Esophagus muscularis mucosa (tissue), 4 donors: ENCODE measurements at regions not wholly inside any gene's neighbourhood (a gene's known extent, or its start where the extent isn't known, plus 50 kb on each side); places are given as distances from the start of the nearest gene placed in this dataset.

Experiments
- DNase-seq: peaks from one replicate; pipeline ENCODE4 v3.0.0-alpha.2; 2017; ENCODE audit errors: extremely low spot score
- H3K27ac ChIP-seq, 4 donors: fragments of 200-600 bp; sonication (generic); replicated peaks in 1 of 4; 1 replicate in 3 of 4; 2 replicates in 1 of 4; pipeline ENCODE4 v1.5.1; 2016 to 2019; ENCODE audit warnings: mild to moderate bottlenecking in 1 of 4
- H3K27me3 ChIP-seq, 4 donors: fragments of 200-600 bp; sonication (generic); one replicate each; pipeline versions ENCODE4 v1.5.1 to v1.6.0; 2016 to 2019
- H3K36me3 ChIP-seq, 4 donors: fragments of 200-600 bp; sonication (generic); one replicate each; pipeline ENCODE4 v1.5.1; 2016 to 2019
- H3K4me1 ChIP-seq, 4 donors: fragments of 200-600 bp; sonication (generic); one replicate each; pipeline ENCODE4 v1.5.1; 2016 to 2019
- H3K4me3 ChIP-seq, 4 donors: fragments of 200-600 bp; sonication (generic); 1 replicate in 2 of 4; 2 replicates in 2 of 4; pipeline ENCODE4 v1.5.1; 2016 to 2019; ENCODE audit warnings: mild to moderate bottlenecking in 4 of 4, moderate library complexity in 1 of 4
- H3K9me3 ChIP-seq, 4 donors: fragments of 200-600 bp; sonication (generic); 1 replicate in 3 of 4; 2 replicates in 1 of 4; pipeline ENCODE4 v1.5.1; 2016 to 2019
- EP300 ChIP-seq: sonication (generic); formaldehyde crosslinking; IDR thresholded peaks from one replicate; pipeline ENCODE4 v1.6.1; 2017; ENCODE audit warnings: antibody characterized with exemption
- POLR2A ChIP-seq: fragments of 450-650 bp; IDR thresholded peaks from one replicate; pipeline ENCODE4 v1.6.1; 2017; ENCODE audit warnings: antibody characterized with exemption, moderate library complexity, mild to moderate bottlenecking, low read depth
- POLR2AphosphoS5 ChIP-seq, 2 donors: sonication (generic); formaldehyde crosslinking; IDR thresholded peaks; one replicate each; pipeline ENCODE4 v1.6.1; 2017; ENCODE audit warnings: antibody characterized with exemption in 2 of 2
- WGBS: methylation state at CpG from one replicate; pipeline ENCODE4 v1.1.5; 2018; 5-methylcytosine and 5-hydroxymethylcytosine counted together
- intact Hi-C: fragments of 100-400 bp; cut with DNase I; formaldehyde crosslinking; loops from one replicate; pipeline ENCODE4 v1.15.1; 2023
- TF ChIP-seq, protein P1 (sequence below), 3 experiments: fragments of 200-600 bp in 2 of 3; fragments of 450-650 bp in 1 of 3; sonication (generic) in 2 of 3; IDR thresholded peaks; one replicate each; pipeline ENCODE4 v1.5.1; 2017 to 2019; ENCODE audit warnings: antibody characterized with exemption in 3 of 3, mild to moderate bottlenecking in 2 of 3, moderate library complexity in 1 of 3

DNA sequence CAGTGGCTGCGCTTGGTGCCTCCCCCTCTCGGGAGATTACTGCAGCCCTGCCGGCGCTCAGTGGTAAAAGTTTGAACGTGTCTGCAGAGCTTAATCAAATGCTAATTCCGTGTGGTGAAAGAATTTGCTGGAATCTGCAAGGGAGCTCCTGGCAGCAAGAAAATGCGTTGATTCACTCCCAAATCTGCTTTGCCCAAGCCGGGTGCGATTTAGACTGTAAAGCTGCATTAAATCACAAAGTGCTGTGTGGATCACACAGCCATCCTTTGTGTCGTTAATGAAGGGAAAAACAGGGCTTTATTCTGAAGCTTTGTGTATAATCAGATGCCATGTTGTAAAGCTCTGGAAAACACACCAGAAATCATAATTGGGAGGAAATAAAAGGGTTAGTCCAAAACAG is 444.1 kb downstream of the BCOR start:
- no peak overlapping the region for H3K4me3 ChIP-seq
- no peaks in the 10 kb centered on the region for H3K9me3 ChIP-seq
- no peaks in the 10 kb centered on the region for H3K36me3 ChIP-seq
- WGBS: 33% methylated on average over 10 of the region's 10 CpGs
- intact Hi-C loops: no loop called here
- TF ChIP-seq EP300 (no peak), POLR2A (no peak), POLR2AphosphoS5 (IDR thresholded peaks at IDR 0.05) (no peak)
- TF ChIP-seq, protein P1, sequence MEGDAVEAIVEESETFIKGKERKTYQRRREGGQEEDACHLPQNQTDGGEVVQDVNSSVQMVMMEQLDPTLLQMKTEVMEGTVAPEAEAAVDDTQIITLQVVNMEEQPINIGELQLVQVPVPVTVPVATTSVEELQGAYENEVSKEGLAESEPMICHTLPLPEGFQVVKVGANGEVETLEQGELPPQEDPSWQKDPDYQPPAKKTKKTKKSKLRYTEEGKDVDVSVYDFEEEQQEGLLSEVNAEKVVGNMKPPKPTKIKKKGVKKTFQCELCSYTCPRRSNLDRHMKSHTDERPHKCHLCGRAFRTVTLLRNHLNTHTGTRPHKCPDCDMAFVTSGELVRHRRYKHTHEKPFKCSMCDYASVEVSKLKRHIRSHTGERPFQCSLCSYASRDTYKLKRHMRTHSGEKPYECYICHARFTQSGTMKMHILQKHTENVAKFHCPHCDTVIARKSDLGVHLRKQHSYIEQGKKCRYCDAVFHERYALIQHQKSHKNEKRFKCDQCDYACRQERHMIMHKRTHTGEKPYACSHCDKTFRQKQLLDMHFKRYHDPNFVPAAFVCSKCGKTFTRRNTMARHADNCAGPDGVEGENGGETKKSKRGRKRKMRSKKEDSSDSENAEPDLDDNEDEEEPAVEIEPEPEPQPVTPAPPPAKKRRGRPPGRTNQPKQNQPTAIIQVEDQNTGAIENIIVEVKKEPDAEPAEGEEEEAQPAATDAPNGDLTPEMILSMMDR (IDR thresholded peaks at IDR 0.05): no peak
- DNase-seq: no peak
- no peaks in the 10 kb centered on the region for H3K4me1 ChIP-seq
- H3K27ac ChIP-seq: no peak overlapping the region
- H3K27me3 ChIP-seq: no peaks in the 10 kb centered on the region

DNA sequence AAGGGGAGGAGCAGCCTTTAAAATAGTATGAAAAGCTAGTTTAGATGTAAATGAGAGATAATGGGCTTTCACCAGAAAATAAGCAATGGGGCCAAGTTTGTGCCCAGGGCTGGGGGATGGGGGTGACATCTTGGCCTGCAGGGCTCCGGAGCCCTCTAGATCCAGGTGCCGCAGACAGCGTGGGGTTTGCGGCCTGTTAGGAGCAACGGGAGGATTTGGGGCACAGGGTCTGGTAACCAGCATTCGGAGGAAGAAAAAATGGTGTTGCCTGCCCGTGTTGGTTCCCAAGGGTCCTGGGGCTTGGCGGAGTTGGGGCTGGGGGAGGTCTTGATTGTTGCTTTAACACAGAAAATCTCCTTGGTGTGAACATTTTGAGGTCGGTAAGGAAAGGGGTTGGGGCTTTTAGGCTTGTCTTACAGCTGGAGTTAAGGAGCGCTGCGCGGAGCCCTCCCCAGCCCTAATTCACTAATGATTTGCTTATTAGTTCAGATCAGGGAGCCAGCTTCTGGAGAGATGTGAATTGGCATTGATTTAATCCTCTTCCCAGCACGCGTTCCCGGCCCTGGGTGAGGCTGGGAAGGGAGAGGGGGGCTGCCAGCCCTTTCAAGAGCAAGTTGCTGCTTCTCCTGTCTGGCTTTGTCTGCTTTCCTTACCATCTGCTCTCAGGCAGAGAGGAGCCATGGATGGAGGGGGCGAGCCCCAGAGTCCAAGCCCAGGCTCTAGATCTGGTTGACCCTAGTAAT is 443.4 kb downstream of the BCOR start:
- Histone ChIP-seq H3K4me1 (no peaks in the 10 kb centered on the region), H3K36me3 (no peaks in the 10 kb centered on the region), H3K4me3 (no peak overlapping the region), H3K27ac (no peak overlapping the region), H3K9me3 (no peaks in the 10 kb centered on the region), H3K27me3 (no peaks in the 10 kb centered on the region)
- no peak for DNase-seq
- WGBS: 61% methylated on average over 12 of the region's 16 CpGs
- TF ChIP-seq POLR2A (no peak), POLR2AphosphoS5 (IDR thresholded peaks at IDR 0.05) (no peak), EP300 (no peak)
- TF ChIP-seq, protein P1 (IDR thresholded peaks at IDR 0.05): no peak
- intact Hi-C loops: no loop called here

DNA sequence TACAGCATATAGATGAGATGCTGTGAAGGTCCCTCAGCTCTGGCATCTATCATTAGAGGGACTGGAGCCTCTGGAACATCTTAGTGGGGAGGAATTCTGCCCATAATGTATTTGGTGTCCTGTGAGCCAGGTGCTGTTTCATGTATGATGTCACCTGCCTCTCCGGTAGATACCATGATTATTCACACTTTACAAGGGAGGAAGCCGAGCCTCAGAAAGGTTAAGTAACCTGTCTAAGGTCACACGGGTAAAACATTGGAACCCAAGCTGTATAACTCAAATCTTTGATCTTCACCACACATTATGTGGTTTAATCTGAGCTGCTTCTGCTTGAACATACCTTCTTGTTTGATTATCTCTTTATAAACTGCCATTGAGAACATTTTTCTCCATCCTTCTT is 442.8 kb downstream of the BCOR start:
- no peak for DNase-seq
- intact Hi-C loops: no loop called here
- no peaks in the 10 kb centered on the region for H3K4me1 ChIP-seq
- no peaks in the 10 kb centered on the region for H3K9me3 ChIP-seq
- 81% methylated on average over 3 of the region's 3 CpGs for WGBS
- no peak overlapping the region for H3K4me3 ChIP-seq
- no peak overlapping the region for H3K27ac ChIP-seq
- H3K36me3 ChIP-seq: no peaks in the 10 kb centered on the region
- H3K27me3 ChIP-seq: no peaks in the 10 kb centered on the region
- no peak for TF ChIP-seq EP300
- no peak for TF ChIP-seq POLR2A
- TF ChIP-seq, protein P1 (IDR thresholded peaks at IDR 0.05): no peak
- TF ChIP-seq POLR2AphosphoS5 (IDR thresholded peaks at IDR 0.05): no peak

DNA sequence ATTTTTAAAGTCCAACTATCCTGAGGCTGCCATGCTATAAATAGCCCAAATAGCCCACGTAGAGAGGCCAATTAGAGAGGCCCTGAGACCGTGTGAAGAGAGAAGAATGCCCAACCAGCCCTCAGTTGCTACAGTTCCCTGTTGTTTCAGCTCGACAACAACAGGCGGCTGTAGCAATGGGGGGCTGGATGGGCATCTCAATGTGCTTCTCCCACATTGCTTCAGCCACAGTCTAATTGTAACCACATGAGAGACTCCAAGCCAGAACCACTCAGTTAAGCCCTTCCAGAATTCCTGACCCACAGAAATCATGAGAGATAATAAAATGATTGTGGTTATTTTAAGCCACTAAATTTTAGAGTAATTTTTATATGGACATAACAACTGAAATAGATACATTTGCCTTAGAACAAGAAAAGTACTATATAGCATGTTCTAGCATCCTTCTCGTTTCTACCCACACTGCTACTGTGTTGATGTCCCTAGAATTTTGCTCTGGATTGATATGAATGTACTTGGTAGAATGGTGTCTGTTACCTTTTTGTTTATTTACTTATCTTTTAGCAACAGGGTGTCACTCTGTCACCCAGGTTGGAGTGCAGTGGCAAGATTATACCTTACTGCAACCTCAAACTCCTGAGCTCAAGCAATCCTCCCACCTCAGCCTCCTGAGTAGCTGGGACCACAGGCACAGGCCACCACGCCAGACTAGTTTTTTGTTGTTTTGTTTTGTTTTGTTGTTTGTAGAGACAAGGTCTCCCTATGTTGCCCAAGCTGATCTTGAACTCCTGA is 436.4 kb downstream of the BCOR start:
- WGBS: 66% methylated on average over 6 of the region's 6 CpGs
- Histone ChIP-seq H3K36me3 (no peaks in the 10 kb centered on the region), H3K9me3 (no peaks in the 10 kb centered on the region), H3K27me3 (no peaks in the 10 kb centered on the region), H3K4me1 (no peaks in the 10 kb centered on the region), H3K27ac (no peak overlapping the region), H3K4me3 (no peak overlapping the region)
- DNase-seq: no peak
- TF ChIP-seq POLR2AphosphoS5 (IDR thresholded peaks at IDR 0.05): no peak
- TF ChIP-seq, protein P1 (IDR thresholded peaks at IDR 0.05): no peak
- no peak for TF ChIP-seq EP300
- no peak for TF ChIP-seq POLR2A
- intact Hi-C loops: no loop called here
